HG02642 (cell line): ENCODE measurements at regions not wholly inside any gene's neighbourhood (a gene's known extent, or its start where the extent isn't known, plus 50 kb on each side); places are given as distances from the start of the nearest gene placed in this dataset.

ENCODE experiments used
- ATAC-seq: cut with Tn5 transposase; IDR thresholded peaks from one replicate; pipeline ENCODE4 v1.9.1; 2021; ENCODE audit warnings: mild to moderate bottlenecking; ENCODE audit not compliant: unreplicated experiment, poor library complexity

- no peak for ATAC-seq
These were observed 234.8 kb upstream of the PRICKLE1 start for GRCh38 chr12:42824327-42824726.

- no peak for ATAC-seq
These were observed 234.1 kb upstream of the PRICKLE1 start for GRCh38 chr12:42823679-42824078.

- no peak for ATAC-seq
These were observed 230.3 kb upstream of the PRICKLE1 start for GRCh38 chr12:42819846-42820245.

GRCh38 chr12:42815068-42815467 is 225.5 kb upstream of the PRICKLE1 start:
- ATAC-seq: no peak

GRCh38 chr12:42812871-42813270 is 223.3 kb upstream of the PRICKLE1 start:
- no peak for ATAC-seq

- no peak for ATAC-seq
These were observed 222.5 kb upstream of the PRICKLE1 start for GRCh38 chr12:42812086-42812485.

- ATAC-seq: no peak
These were observed 220.5 kb upstream of the PRICKLE1 start for GRCh38 chr12:42810006-42810405.

- ATAC-seq: no peak
These were observed 219.7 kb upstream of the PRICKLE1 start for GRCh38 chr12:42809226-42809625.

- no peak for ATAC-seq
These were observed 218.2 kb upstream of the PRICKLE1 start for GRCh38 chr12:42807766-42808165.

GRCh38 chr12:42807251-42807650 is 217.7 kb upstream of the PRICKLE1 start:
- ATAC-seq: no peak

- no peak for ATAC-seq
These were observed 215.4 kb upstream of the PRICKLE1 start for GRCh38 chr12:42804928-42805327.

GRCh38 chr12:42802785-42803189 is 213.2 kb upstream of the PRICKLE1 start:
- no peak for ATAC-seq

- ATAC-seq: no peak
These were observed 211.7 kb upstream of the PRICKLE1 start for GRCh38 chr12:42801271-42801670.

- no peak for ATAC-seq
These were observed 210.4 kb upstream of the PRICKLE1 start for GRCh38 chr12:42799966-42800365.

GRCh38 chr12:42798811-42799438 is 209.4 kb upstream of the PRICKLE1 start:
- no peak for ATAC-seq

- no peak for ATAC-seq
These were observed 205.3 kb upstream of the PRICKLE1 start for GRCh38 chr12:42794806-42795205.

GRCh38 chr12:42793166-42793565 is 203.6 kb upstream of the PRICKLE1 start:
- ATAC-seq: no peak

GRCh38 chr12:42792265-42792664 is 202.7 kb upstream of the PRICKLE1 start:
- ATAC-seq: no peak

- no peak for ATAC-seq
These were observed 201.9 kb upstream of the PRICKLE1 start for GRCh38 chr12:42791399-42791798.

GRCh38 chr12:42790761-42791151 is 201.2 kb upstream of the PRICKLE1 start:
- ATAC-seq: no peak

GRCh38 chr12:42789808-42790760 is 200.5 kb upstream of the PRICKLE1 start:
- no peak for ATAC-seq
